Loucy (cell line): ENCODE measurements at regions not wholly inside any gene's neighbourhood (a gene's known extent, or its start where the extent isn't known, plus 50 kb on each side); places are given as distances from the start of the nearest gene placed in this dataset.

Source experiments
- H2AFZ ChIP-seq: fragments of 200-600 bp; sonication (generic); 2 replicates; pipeline ENCODE4 v1.6.0; 2016; ENCODE audit warnings: antibody characterized with exemption, mild to moderate bottlenecking, low read length, moderate library complexity
- H3F3A ChIP-seq: fragments of 200-600 bp; 2 replicates; pipeline ENCODE4 v1.6.0; 2016; ENCODE audit warnings: antibody characterized with exemption, low read depth, mild to moderate bottlenecking
- H3K27me3 ChIP-seq: fragments of 200-600 bp; sonication (generic); 2 replicates; pipeline ENCODE4 v1.6.1; 2014; ENCODE audit warnings: low read length, mild to moderate bottlenecking; ENCODE audit not compliant: insufficient read depth, poor library complexity, severe bottlenecking
- H3K36me3 ChIP-seq: fragments of 200-600 bp; sonication (generic); 2 replicates; pipeline ENCODE4 v1.6.1; 2016; ENCODE audit warnings: low read length; ENCODE audit not compliant: insufficient read depth
- H3K4me1 ChIP-seq: fragments of 200-600 bp; sonication (generic); 2 replicates; pipeline ENCODE4 v1.5.1; 2014; ENCODE audit warnings: low read length, mild to moderate bottlenecking; ENCODE audit not compliant: insufficient read depth, poor library complexity, severe bottlenecking
- H3K4me2 ChIP-seq: fragments of 200-600 bp; sonication (generic); 2 replicates; pipeline ENCODE4 v1.6.0; 2014; ENCODE audit warnings: antibody characterized with exemption, low read length, low read depth, mild to moderate bottlenecking; ENCODE audit not compliant: poor library complexity, severe bottlenecking
- H3K4me3 ChIP-seq: fragments of 200-600 bp; sonication (generic); 2 replicates; pipeline ENCODE4 v1.5.1; 2014; ENCODE audit warnings: low read length, mild to moderate bottlenecking, mixed read lengths; ENCODE audit not compliant: poor library complexity, severe bottlenecking
- H3K79me2 ChIP-seq: fragments of 200-600 bp; sonication (generic); 2 replicates; pipeline ENCODE4 v1.6.1; 2014; ENCODE audit warnings: low read length; ENCODE audit not compliant: insufficient read depth
- H3K9ac ChIP-seq: fragments of 200-600 bp; sonication (generic); 2 replicates; pipeline ENCODE4 v1.6.0; 2014; ENCODE audit warnings: mild to moderate bottlenecking, low read depth, low read length, moderate library complexity; ENCODE audit not compliant: poor library complexity, severe bottlenecking
- H3K9me2 ChIP-seq: fragments of 200-600 bp; sonication (generic); replicated peaks from 2 replicates; pipeline ENCODE4 v1.6.1; 2016; ENCODE audit warnings: low read depth, low read length, mixed read lengths
- H3K9me3 ChIP-seq: fragments of 200-600 bp; sonication (generic); 2 replicates; pipeline ENCODE4 v1.6.1; 2014; ENCODE audit warnings: mild to moderate bottlenecking, antibody characterized with exemption, low read length, low read depth; ENCODE audit not compliant: insufficient read depth
- H4K20me1 ChIP-seq: fragments of 200-600 bp; sonication (generic); 2 replicates; pipeline ENCODE4 v1.6.0; 2014; ENCODE audit warnings: antibody characterized with exemption, low read length, mild to moderate bottlenecking; ENCODE audit not compliant: insufficient read depth, poor library complexity, severe bottlenecking
- EZH2phosphoT487 ChIP-seq: fragments of 200-600 bp; IDR thresholded peaks from 2 replicates; pipeline ENCODE4 v1.6.1; 2018; ENCODE audit warnings: antibody characterized with exemption, mild to moderate bottlenecking, moderate library complexity, borderline replicate concordance
- TF ChIP-seq, protein P1 (sequence below): fragments of 200-600 bp; sonication (generic); conservative IDR thresholded peaks from 2 replicates; pipeline ENCODE4 v1.5.1; 2014; ENCODE audit warnings: mild to moderate bottlenecking, antibody characterized with exemption, low read length

DNA sequence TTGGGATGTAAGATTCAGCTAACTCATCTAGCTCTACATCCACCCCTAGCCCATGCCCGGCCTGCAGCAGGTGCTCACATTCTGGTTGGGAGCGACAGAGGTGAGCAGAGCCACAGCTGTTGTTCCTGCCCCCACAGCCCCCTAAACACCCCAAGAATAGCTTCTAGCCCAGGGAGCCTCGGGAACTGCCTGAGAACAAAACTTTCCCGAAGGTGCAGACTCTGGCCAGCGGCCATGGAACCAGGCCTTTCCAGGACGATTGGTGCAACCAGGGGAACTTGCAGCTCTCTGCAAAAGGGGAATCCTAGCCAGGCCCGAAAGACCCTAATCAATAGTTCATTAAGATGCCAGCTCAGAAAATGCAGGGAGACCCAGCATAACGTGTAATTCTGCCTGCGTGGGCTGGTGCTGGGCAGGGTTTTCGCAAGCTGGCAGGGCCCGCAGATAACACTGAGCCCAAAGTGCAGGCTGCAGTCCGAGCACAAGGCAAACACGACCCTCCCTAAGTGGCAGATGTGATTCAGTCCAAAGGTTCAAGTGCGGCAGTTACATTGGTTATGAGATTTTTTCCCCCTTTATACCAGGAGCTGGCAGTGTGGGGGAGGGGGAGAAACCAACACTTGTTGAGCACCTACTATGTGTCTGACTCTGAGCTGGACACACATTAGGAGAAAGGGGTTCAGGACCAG, 122.5 kb upstream of the MAP1LC3B2 start:
- Histone ChIP-seq H4K20me1 (no peaks in the 10 kb centered on the region), H3K9me3 (no peaks in the 10 kb centered on the region), H3K4me3 (no peak overlapping the region), H3K4me2 (no peak overlapping the region), H3K27me3 (no peaks in the 10 kb centered on the region), H3K36me3 (no peaks in the 10 kb centered on the region), H3K79me2 (no peaks in the 10 kb centered on the region), H3K9ac (no peak overlapping the region), H3K4me1 (no peaks in the 10 kb centered on the region), H3F3A (no peaks in the 10 kb centered on the region), H2AFZ (no peak overlapping the region), H3K9me2 (no peaks in the 10 kb centered on the region)
- TF ChIP-seq, protein P1, sequence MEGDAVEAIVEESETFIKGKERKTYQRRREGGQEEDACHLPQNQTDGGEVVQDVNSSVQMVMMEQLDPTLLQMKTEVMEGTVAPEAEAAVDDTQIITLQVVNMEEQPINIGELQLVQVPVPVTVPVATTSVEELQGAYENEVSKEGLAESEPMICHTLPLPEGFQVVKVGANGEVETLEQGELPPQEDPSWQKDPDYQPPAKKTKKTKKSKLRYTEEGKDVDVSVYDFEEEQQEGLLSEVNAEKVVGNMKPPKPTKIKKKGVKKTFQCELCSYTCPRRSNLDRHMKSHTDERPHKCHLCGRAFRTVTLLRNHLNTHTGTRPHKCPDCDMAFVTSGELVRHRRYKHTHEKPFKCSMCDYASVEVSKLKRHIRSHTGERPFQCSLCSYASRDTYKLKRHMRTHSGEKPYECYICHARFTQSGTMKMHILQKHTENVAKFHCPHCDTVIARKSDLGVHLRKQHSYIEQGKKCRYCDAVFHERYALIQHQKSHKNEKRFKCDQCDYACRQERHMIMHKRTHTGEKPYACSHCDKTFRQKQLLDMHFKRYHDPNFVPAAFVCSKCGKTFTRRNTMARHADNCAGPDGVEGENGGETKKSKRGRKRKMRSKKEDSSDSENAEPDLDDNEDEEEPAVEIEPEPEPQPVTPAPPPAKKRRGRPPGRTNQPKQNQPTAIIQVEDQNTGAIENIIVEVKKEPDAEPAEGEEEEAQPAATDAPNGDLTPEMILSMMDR = no peak
- TF ChIP-seq EZH2phosphoT487 = no peak

DNA sequence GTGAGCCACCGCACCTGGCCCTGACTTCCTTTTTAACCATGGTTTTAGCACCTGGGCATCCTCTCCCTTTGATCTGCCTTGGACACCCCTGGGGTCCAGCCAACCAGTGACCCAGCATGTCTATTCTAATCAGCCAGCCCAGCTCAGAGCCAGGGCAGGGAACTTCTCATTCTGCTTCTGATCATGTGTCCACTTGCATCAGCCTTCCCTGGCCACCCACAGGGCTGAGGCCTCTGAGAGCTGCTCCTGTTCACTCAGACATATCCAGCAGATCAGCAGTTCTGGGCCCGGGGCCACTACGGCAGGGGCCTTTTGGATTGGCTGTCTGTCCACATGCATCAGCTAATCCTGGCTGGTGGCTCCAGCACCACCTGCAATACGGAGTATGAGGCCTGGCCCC, 117.9 kb upstream of the MAP1LC3B2 start:
- no peak overlapping the region for H3K4me2 ChIP-seq
- TF ChIP-seq, protein P1 = no peak
- no peak for TF ChIP-seq EZH2phosphoT487
- H3K79me2 ChIP-seq = no peaks in the 10 kb centered on the region
- H3K4me3 ChIP-seq = no peak overlapping the region
- no peak overlapping the region for H3K9ac ChIP-seq
- no peaks in the 10 kb centered on the region for H3K4me1 ChIP-seq
- H3K27me3 ChIP-seq = no peaks in the 10 kb centered on the region
- H3K36me3 ChIP-seq = no peaks in the 10 kb centered on the region
- no peaks in the 10 kb centered on the region for H3F3A ChIP-seq
- no peak overlapping the region for H2AFZ ChIP-seq
- no peaks in the 10 kb centered on the region for H4K20me1 ChIP-seq
- no peaks in the 10 kb centered on the region for H3K9me3 ChIP-seq
- H3K9me2 ChIP-seq = no peaks in the 10 kb centered on the region

DNA sequence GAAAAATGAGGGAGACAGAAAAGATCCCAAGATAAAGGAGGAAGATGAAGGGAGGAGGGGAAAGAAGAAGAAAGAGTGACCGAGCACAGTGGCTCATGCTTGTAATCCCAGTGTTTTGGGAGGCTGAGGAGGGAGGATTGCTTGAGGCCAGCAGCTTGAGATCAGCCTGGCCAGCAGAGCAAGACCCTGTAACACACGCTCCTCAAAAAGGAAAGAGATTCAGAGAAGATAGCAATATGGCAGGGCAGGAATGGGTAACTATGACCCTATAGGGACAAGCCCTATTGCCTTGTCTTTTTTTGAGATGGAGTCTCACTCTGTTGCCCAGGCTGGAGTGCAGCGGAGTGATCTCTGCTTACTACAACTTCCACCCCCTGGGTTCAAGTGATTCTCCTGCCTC, 116.9 kb upstream of the MAP1LC3B2 start:
- no peaks in the 10 kb centered on the region for H4K20me1 ChIP-seq
- H3F3A ChIP-seq = no peaks in the 10 kb centered on the region
- no peak overlapping the region for H2AFZ ChIP-seq
- no peaks in the 10 kb centered on the region for H3K9me2 ChIP-seq
- H3K4me1 ChIP-seq = no peaks in the 10 kb centered on the region
- no peaks in the 10 kb centered on the region for H3K27me3 ChIP-seq
- H3K79me2 ChIP-seq = no peaks in the 10 kb centered on the region
- no peaks in the 10 kb centered on the region for H3K9me3 ChIP-seq
- H3K36me3 ChIP-seq = no peaks in the 10 kb centered on the region
- no peak overlapping the region for H3K4me3 ChIP-seq
- no peak overlapping the region for H3K9ac ChIP-seq
- no peak for TF ChIP-seq EZH2phosphoT487
- TF ChIP-seq, protein P1 = no peak
- H3K4me2 ChIP-seq = no peak overlapping the region
